Stomach (tissue), 4 donors: ENCODE measurements at regions not wholly inside any gene's neighbourhood (a gene's known extent, or its start where the extent isn't known, plus 50 kb on each side); places are given as distances from the start of the nearest gene placed in this dataset.

Experiments
- POLR2A ChIP-seq, 4 donors: fragments of 450-650 bp; IDR thresholded peaks; one replicate each; pipeline ENCODE4 v1.6.1; 2016; ENCODE audit warnings: antibody characterized with exemption in 4 of 4, control low read depth in 2 of 4, mild to moderate bottlenecking in 1 of 4, moderate library complexity in 1 of 4
- POLR2AphosphoS5 ChIP-seq, 3 donors: sonication (generic); formaldehyde crosslinking; IDR thresholded peaks; one replicate each; pipeline ENCODE4 v1.6.1; 2016; ENCODE audit warnings: antibody characterized with exemption in 3 of 3
- TF ChIP-seq, protein P1 (sequence below), 7 experiments: fragments of 450-650 bp in 4 of 7; fragments of 200-600 bp in 3 of 7; sonication (generic) in 3 of 7; IDR thresholded peaks; one replicate each; pipeline ENCODE4 v1.5.1; 2016 to 2019; ENCODE audit warnings: antibody characterized with exemption in 7 of 7, control low read depth in 2 of 7, mild to moderate bottlenecking in 1 of 7

DNA sequence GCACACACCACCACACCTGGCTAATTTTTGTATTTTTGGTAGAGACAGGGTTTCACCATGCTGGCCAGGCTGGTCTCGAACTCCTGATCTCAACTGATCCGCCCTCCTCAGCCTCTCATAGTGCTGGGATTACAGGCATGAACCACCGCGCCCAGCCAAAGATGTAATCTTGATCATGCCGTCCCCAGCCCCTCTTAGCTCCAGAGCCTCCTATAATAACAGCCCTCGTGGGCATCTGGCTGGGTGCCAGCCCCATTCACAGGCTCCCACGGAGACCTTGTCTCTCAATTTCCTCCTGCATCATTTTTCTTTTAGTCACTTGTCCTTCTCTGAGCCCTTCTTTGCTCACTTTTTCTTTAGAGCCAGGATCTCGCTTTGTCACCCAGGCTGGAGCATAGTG lies 94.2 kb downstream of the KATNIP start:
- TF ChIP-seq, protein P1, sequence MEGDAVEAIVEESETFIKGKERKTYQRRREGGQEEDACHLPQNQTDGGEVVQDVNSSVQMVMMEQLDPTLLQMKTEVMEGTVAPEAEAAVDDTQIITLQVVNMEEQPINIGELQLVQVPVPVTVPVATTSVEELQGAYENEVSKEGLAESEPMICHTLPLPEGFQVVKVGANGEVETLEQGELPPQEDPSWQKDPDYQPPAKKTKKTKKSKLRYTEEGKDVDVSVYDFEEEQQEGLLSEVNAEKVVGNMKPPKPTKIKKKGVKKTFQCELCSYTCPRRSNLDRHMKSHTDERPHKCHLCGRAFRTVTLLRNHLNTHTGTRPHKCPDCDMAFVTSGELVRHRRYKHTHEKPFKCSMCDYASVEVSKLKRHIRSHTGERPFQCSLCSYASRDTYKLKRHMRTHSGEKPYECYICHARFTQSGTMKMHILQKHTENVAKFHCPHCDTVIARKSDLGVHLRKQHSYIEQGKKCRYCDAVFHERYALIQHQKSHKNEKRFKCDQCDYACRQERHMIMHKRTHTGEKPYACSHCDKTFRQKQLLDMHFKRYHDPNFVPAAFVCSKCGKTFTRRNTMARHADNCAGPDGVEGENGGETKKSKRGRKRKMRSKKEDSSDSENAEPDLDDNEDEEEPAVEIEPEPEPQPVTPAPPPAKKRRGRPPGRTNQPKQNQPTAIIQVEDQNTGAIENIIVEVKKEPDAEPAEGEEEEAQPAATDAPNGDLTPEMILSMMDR (IDR thresholded peaks at IDR 0.05) = no peak
- no peak for TF ChIP-seq POLR2A (IDR thresholded peaks at IDR 0.05)
- TF ChIP-seq POLR2AphosphoS5 (IDR thresholded peaks at IDR 0.05) = no peak
